ENCODE measurements at regions not wholly inside any gene's neighbourhood (a gene's known extent, or its start where the extent isn't known, plus 50 kb on each side); places are given as distances from the start of the nearest gene placed in this dataset.

- TF ChIP-seq, protein P1, sequence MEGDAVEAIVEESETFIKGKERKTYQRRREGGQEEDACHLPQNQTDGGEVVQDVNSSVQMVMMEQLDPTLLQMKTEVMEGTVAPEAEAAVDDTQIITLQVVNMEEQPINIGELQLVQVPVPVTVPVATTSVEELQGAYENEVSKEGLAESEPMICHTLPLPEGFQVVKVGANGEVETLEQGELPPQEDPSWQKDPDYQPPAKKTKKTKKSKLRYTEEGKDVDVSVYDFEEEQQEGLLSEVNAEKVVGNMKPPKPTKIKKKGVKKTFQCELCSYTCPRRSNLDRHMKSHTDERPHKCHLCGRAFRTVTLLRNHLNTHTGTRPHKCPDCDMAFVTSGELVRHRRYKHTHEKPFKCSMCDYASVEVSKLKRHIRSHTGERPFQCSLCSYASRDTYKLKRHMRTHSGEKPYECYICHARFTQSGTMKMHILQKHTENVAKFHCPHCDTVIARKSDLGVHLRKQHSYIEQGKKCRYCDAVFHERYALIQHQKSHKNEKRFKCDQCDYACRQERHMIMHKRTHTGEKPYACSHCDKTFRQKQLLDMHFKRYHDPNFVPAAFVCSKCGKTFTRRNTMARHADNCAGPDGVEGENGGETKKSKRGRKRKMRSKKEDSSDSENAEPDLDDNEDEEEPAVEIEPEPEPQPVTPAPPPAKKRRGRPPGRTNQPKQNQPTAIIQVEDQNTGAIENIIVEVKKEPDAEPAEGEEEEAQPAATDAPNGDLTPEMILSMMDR (IDR thresholded peaks at IDR 0.05), result no peak
- TF ChIP-seq EP300 (IDR thresholded peaks at IDR 0.05), result no peak
Observed at GRCh38 chr14:21735200-21735599, 61.6 kb upstream of the OR4E1 start.
